Kidney (tissue), 13 donors: ENCODE measurements at regions not wholly inside any gene's neighbourhood (a gene's known extent, or its start where the extent isn't known, plus 50 kb on each side); places are given as distances from the start of the nearest gene placed in this dataset.

Experiments
- DNase-seq, 5 donors: peaks; one replicate each; pipeline ENCODE4 v3.0.0-alpha.2; 2013 to 2020
- FAIRE-seq: peaks from 2 replicates; lab custom pipeline; 2012; peaks lifted over from hg19 to GRCh38; lab: Jason Lieb, UNC
- H3K27ac ChIP-seq, 2 donors: one replicate each; pipeline ENCODE4 v1.7.0; 2013; ENCODE audit warnings: low read depth in 2 of 2, low read length in 2 of 2, inconsistent platforms in 1 of 2
- H3K27me3 ChIP-seq: one replicate; pipeline ENCODE4 v1.7.1; 2013; ENCODE audit warnings: low read length, inconsistent platforms; ENCODE audit not compliant: control insufficient read depth, insufficient read depth
- H3K36me3 ChIP-seq, 3 donors: one replicate each; pipeline versions ENCODE4 v1.7.0 to v1.7.1; 2013; ENCODE audit warnings: low read length in 3 of 3, control low read depth in 1 of 3, inconsistent platforms in 1 of 3; ENCODE audit not compliant: insufficient read depth in 3 of 3, control insufficient read depth in 2 of 3
- H3K4me1 ChIP-seq, 3 donors: one replicate each; pipeline versions ENCODE4 v1.7.0 to v1.7.1; 2013; ENCODE audit warnings: low read length in 3 of 3, inconsistent platforms in 1 of 3, low read depth in 1 of 3; ENCODE audit not compliant: control insufficient read depth in 2 of 3, insufficient read depth in 2 of 3
- H3K4me3 ChIP-seq, 3 donors: one replicate each; pipeline versions ENCODE4 v1.7.0 to v1.8.1; 2013; ENCODE audit warnings: low read length in 3 of 3, control low read depth in 1 of 3, inconsistent platforms in 1 of 3
- H3K9ac ChIP-seq, 3 donors: one replicate each; pipeline versions ENCODE4 v1.7.0 to v1.7.1; 2013; ENCODE audit warnings: low read length in 3 of 3, control low read depth in 1 of 3, inconsistent platforms in 1 of 3
- H3K9me3 ChIP-seq, 3 donors: one replicate each; pipeline versions ENCODE4 v1.7.0 to v1.7.1; 2013; ENCODE audit warnings: low read length in 3 of 3, control low read depth in 1 of 3, inconsistent platforms in 1 of 3; ENCODE audit not compliant: control insufficient read depth in 2 of 3, insufficient read depth in 1 of 3
- CTCF ChIP-seq: IDR thresholded peaks from 3 replicates; pipeline ENCODE4 v1.5.1; 2012; ENCODE audit warnings: mild to moderate bottlenecking, moderate library complexity, borderline replicate concordance; ENCODE audit not compliant: insufficient read depth; ENCODE audit errors: extremely low read depth
- intact Hi-C: fragments of 100-400 bp; cut with DNase I; formaldehyde crosslinking; loops from one replicate; pipeline ENCODE4 v1.11.1; 2022
- donor health status: control.
- donor health status: control.
- donor health status: control.
- donor health status: control.
- donor health status: control.
- donor health status: DM: yes; HTN: yes; CAD: no.
- donor health status: Normal renal cell carcinoma (clear cell type).

DNA sequence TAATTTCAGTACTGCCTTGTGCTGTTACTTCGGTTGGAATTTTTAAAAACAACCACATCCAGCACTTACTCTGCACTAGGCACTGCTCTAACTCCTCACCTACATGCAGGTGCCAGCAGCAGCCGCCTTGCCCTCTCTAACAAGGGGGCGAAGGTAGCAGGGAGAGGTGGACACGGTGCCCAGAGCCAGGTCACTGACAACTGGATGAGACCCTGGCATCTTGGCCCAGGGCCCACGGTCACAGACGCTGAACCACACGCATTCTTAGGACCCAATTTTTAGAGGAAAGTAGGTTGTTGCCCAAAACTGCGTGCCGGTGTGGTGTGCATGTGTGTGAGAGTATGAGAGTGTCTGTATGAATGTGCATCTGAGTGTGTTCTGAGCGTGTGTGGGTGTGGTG is 63.4 kb upstream of the GATA2 start:
- no peaks in the 10 kb centered on the region for H3K27me3 ChIP-seq
- no peaks in the 10 kb centered on the region for H3K36me3 ChIP-seq
- FAIRE-seq (no peak), DNase-seq (no peak)
- no peaks in the 10 kb centered on the region for H3K4me1 ChIP-seq
- no peak overlapping the region for H3K9ac ChIP-seq
- intact Hi-C loops, result no loop called here
- H3K4me3 ChIP-seq, result no peak overlapping the region
- no peak overlapping the region for H3K27ac ChIP-seq
- no peak for TF ChIP-seq CTCF
- no peaks in the 10 kb centered on the region for H3K9me3 ChIP-seq

- FAIRE-seq (no peak), DNase-seq (no peak)
- Histone ChIP-seq H3K9me3 (no peaks in the 10 kb centered on the region), H3K27me3 (no peaks in the 10 kb centered on the region), H3K27ac (peak overlapping the region in 1 of 2 donors; percentile 32), H3K4me3 (no peak overlapping the region), H3K36me3 (no peaks in the 10 kb centered on the region), H3K4me1 (no peaks in the 10 kb centered on the region), H3K9ac (no peak overlapping the region)
- TF ChIP-seq CTCF, result no peak
- intact Hi-C loops, result no loop called here
Measured at GRCh38 chr3:128555841-128556240, 62.8 kb upstream of the GATA2 start.

GRCh38 chr3:128555098-128555825 is 62.3 kb upstream of the GATA2 start:
- Histone ChIP-seq H3K4me1 (no peaks in the 10 kb centered on the region), H3K36me3 (no peaks in the 10 kb centered on the region), H3K27ac (peak overlapping the region in 1 of 2 donors; percentile 42), H3K9ac (no peak overlapping the region), H3K9me3 (no peaks in the 10 kb centered on the region), H3K4me3 (no peak overlapping the region), H3K27me3 (no peaks in the 10 kb centered on the region)
- DNase-seq (peak; percentile 52 to 87 (median 74)), FAIRE-seq (no peak)
- no peak for TF ChIP-seq CTCF
- intact Hi-C loops, result no loop called here
